NCI-H82 (cell line): ENCODE measurements at regions not wholly inside any gene's neighbourhood (a gene's known extent, or its start where the extent isn't known, plus 50 kb on each side); places are given as distances from the start of the nearest gene placed in this dataset.
"Not testable (repeated sequence)": the region's sequence is repeated elsewhere in the genome, so short reads cannot be mapped to it uniquely, and the experiment has no call there.

Experiments
- DNase-seq: peaks from one replicate; lab custom pipeline; 2025; lab: John Stamatoyannopoulos, UW

- DNase-seq: no peak
Observed at GRCh38 chr14:38710881-38711280, 392.2 kb downstream of the SEC23A start.

GRCh38 chr14:38710196-38710595 lies 392.8 kb downstream of the SEC23A start:
- no peak for DNase-seq

GRCh38 chr14:38705220-38705619 lies 397.8 kb downstream of the SEC23A start:
- peak; percentile 10 for DNase-seq

GRCh38 chr14:38704220-38704619 lies 398.8 kb downstream of the SEC23A start:
- no peak for DNase-seq

- no peak for DNase-seq
Observed at GRCh38 chr14:38696925-38697324, 406.1 kb downstream of the SEC23A start.

- no peak for DNase-seq
Observed at GRCh38 chr14:38693423-38693822, 409.6 kb downstream of the SEC23A start.

- no peak for DNase-seq
Observed at GRCh38 chr14:38669027-38669426, 413.1 kb upstream of the CLEC14A start.

GRCh38 chr14:38663382-38663781 lies 407.5 kb upstream of the CLEC14A start:
- DNase-seq: no peak

- no peak for DNase-seq
Observed at GRCh38 chr14:38662781-38663180, 406.9 kb upstream of the CLEC14A start.

- no peak for DNase-seq
Observed at GRCh38 chr14:38646391-38646790, 390.5 kb upstream of the CLEC14A start.

- not testable (repeated sequence) for DNase-seq
Observed at GRCh38 chr14:38634913-38635312, 379.0 kb upstream of the CLEC14A start.

GRCh38 chr14:38629412-38629811 lies 373.5 kb upstream of the CLEC14A start:
- DNase-seq: no peak

GRCh38 chr14:38627163-38627562 lies 371.3 kb upstream of the CLEC14A start:
- DNase-seq: no peak

- no peak for DNase-seq
Observed at GRCh38 chr14:38623661-38624060, 367.8 kb upstream of the CLEC14A start.

GRCh38 chr14:38618514-38618913 lies 362.6 kb upstream of the CLEC14A start:
- peak; percentile 1 for DNase-seq

- DNase-seq: peak; percentile 9
Observed at GRCh38 chr14:38616959-38617358, 361.1 kb upstream of the CLEC14A start.

- no peak for DNase-seq
Observed at GRCh38 chr14:38611928-38612327, 356.0 kb upstream of the CLEC14A start.

GRCh38 chr14:38608244-38608643 lies 352.4 kb upstream of the CLEC14A start:
- DNase-seq: no peak

GRCh38 chr14:38605193-38606114 lies 349.6 kb upstream of the CLEC14A start:
- no peak for DNase-seq

- DNase-seq: peak; percentile 2
Observed at GRCh38 chr14:38600572-38600971, 344.7 kb upstream of the CLEC14A start.

- peak; percentile 61 for DNase-seq
Observed at GRCh38 chr14:38593476-38593875, 337.6 kb upstream of the CLEC14A start.

GRCh38 chr14:38592764-38593442 lies 337.0 kb upstream of the CLEC14A start:
- DNase-seq: peak; percentile 78

- DNase-seq: no peak
Observed at GRCh38 chr14:38589747-38590350, 334.0 kb upstream of the CLEC14A start.
